ENCODE measurements at regions not wholly inside any gene's neighbourhood (a gene's known extent, or its start where the extent isn't known, plus 50 kb on each side); places are given as distances from the start of the nearest gene placed in this dataset.

DNA sequence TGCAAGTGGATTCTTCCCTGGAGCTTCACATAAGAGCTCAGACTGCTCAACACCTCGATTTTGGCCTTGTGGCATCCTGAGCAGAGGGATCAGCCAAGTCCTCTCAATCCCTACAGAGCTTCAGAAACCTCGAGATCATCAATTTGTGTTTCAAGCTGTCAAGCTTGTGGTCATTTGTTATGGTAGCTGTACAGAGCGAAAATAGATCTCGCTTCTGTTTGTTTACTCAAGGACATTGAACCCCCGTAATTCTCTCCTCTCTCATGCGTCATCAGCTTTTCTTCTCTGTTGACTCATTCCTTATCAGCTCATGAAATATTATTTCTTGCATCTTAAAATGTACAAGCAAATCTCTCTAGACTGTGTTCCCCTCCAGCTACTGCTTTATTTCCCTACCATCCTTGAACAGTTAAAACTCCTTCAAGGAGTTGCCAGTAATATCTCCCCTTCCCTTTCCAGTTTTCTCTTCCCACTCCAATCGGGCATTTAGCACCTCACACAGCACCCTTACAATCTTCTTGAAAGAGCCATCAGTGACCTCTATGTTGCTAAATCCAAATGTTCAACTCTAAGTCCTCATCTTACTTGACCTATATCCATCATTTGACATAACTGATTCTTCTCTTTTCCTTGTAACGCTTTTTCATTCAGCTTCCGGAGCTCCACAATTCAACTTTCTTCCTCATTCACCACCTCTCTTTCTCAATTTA is 106.2 kb upstream of the FAT1 start (continued):
- TF ChIP-seq CENPT (CRISPR knock-in tag; IDR thresholded peaks at IDR 0.05; ENCODE audit: low read depth) (no peak), KLF9 (CRISPR knock-in tag; IDR thresholded peaks at IDR 0.05; ENCODE audit: low read depth) (no peak), THAP11 (CRISPR knock-in tag; IDR thresholded peaks at IDR 0.05) (no peak), SAP130 (CRISPR knock-in tag; IDR thresholded peaks at IDR 0.05; ENCODE audit: low read depth) (peak; percentile 34; the same call in 1 of the 2 replicates), NFRKB (IDR thresholded peaks at IDR 0.05) (no peak), NCOA1 (CRISPR knock-in tag; IDR thresholded peaks at IDR 0.05) (no peak), HNRNPH1 (optimal IDR thresholded peaks at IDR 0.05; ENCODE audit: low read depth, low read length) (no peak), POLR2G (IDR thresholded peaks at IDR 0.05; ENCODE audit: low read depth, low read length) (no peak), ONECUT2 (CRISPR knock-in tag; IDR thresholded peaks at IDR 0.05) (no peak), TBX3 (IDR thresholded peaks at IDR 0.05; ENCODE audit: borderline replicate concordance) (no peak), FOXO1 (CRISPR knock-in tag; IDR thresholded peaks at IDR 0.05) (no peak), SRF (IDR thresholded peaks at IDR 0.05; ENCODE audit: low read depth, low read length) (no peak), ZNF703 (CRISPR knock-in tag; IDR thresholded peaks at IDR 0.05; ENCODE audit: borderline replicate concordance) (no peak), RELA (CRISPR knock-in tag; IDR thresholded peaks at IDR 0.05) (no peak), ZNF143 (CRISPR knock-in tag; IDR thresholded peaks at IDR 0.05) (no peak), NFE2L1 (CRISPR knock-in tag; IDR thresholded peaks at IDR 0.05; ENCODE audit: borderline replicate concordance) (no peak), ZNF337 (CRISPR knock-in tag; IDR thresholded peaks at IDR 0.05; ENCODE audit: borderline replicate concordance, low read depth) (no peak), ZNF24 (IDR thresholded peaks at IDR 0.05) (no peak), ZNF282 (IDR thresholded peaks at IDR 0.05; ENCODE audit: partially characterized antibody) (no peak), GLI4 (CRISPR knock-in tag; IDR thresholded peaks at IDR 0.05; ENCODE audit: borderline replicate concordance) (no peak), KLF6 (CRISPR knock-in tag; IDR thresholded peaks at IDR 0.05) (no peak), ISL2 (CRISPR knock-in tag; IDR thresholded peaks at IDR 0.05) (0 out of 2 replicates have a peak, but pooled peaks have one; percentile 18), ZNF589 (CRISPR knock-in tag; conservative IDR thresholded peaks at IDR 0.05) (no peak), JARID2 (CRISPR knock-in tag; IDR thresholded peaks at IDR 0.05; ENCODE audit: insufficient replicate concordance) (no peak), ZNF34 (CRISPR knock-in tag; IDR thresholded peaks at IDR 0.05; ENCODE audit: borderline replicate concordance) (no peak), ZFP82 (CRISPR knock-in tag; IDR thresholded peaks at IDR 0.05; ENCODE audit: borderline replicate concordance) (no peak), PTBP1 (IDR thresholded peaks at IDR 0.05; ENCODE audit: low read depth, low read length, poor library complexity, severe bottlenecking) (no peak), ZNF335 (CRISPR knock-in tag; IDR thresholded peaks at IDR 0.05) (no peak), HOXA3 (CRISPR knock-in tag; IDR thresholded peaks at IDR 0.05) (no peak), MTF2 (CRISPR knock-in tag; IDR thresholded peaks at IDR 0.05; ENCODE audit: borderline replicate concordance) (no peak), IRF2 (CRISPR knock-in tag; IDR thresholded peaks at IDR 0.05) (no peak)
- TF ChIP-seq, protein P1, sequence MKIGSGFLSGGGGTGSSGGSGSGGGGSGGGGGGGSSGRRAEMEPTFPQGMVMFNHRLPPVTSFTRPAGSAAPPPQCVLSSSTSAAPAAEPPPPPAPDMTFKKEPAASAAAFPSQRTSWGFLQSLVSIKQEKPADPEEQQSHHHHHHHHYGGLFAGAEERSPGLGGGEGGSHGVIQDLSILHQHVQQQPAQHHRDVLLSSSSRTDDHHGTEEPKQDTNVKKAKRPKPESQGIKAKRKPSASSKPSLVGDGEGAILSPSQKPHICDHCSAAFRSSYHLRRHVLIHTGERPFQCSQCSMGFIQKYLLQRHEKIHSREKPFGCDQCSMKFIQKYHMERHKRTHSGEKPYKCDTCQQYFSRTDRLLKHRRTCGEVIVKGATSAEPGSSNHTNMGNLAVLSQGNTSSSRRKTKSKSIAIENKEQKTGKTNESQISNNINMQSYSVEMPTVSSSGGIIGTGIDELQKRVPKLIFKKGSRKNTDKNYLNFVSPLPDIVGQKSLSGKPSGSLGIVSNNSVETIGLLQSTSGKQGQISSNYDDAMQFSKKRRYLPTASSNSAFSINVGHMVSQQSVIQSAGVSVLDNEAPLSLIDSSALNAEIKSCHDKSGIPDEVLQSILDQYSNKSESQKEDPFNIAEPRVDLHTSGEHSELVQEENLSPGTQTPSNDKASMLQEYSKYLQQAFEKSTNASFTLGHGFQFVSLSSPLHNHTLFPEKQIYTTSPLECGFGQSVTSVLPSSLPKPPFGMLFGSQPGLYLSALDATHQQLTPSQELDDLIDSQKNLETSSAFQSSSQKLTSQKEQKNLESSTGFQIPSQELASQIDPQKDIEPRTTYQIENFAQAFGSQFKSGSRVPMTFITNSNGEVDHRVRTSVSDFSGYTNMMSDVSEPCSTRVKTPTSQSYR (CRISPR knock-in tag; IDR thresholded peaks at IDR 0.05; ENCODE audit: borderline replicate concordance): no peak
